Body of pancreas (tissue), 4 donors: ENCODE measurements at regions not wholly inside any gene's neighbourhood (a gene's known extent, or its start where the extent isn't known, plus 50 kb on each side); places are given as distances from the start of the nearest gene placed in this dataset.

Source experiments
- ATAC-seq: fragments of 150-250 bp; one replicate; pipeline ENCODE4 v1.9.1; 2016
- DNase-seq, 4 donors: peaks; one replicate each; pipeline ENCODE4 v3.0.0-alpha.2; 2019
- H3K27ac ChIP-seq, 4 donors: fragments of 200-600 bp; sonication (generic); 1 replicate in 3 of 4; 2 replicates in 1 of 4; pipeline versions ENCODE4 v1.5.1 to v1.6.1; 2016 to 2019; ENCODE audit warnings: mild to moderate bottlenecking in 1 of 4, mixed read lengths in 1 of 4, moderate library complexity in 1 of 4
- H3K27me3 ChIP-seq, 2 donors: fragments of 200-600 bp; sonication (generic); one replicate each; pipeline ENCODE4 v1.6.0; 2016; ENCODE audit warnings: mild to moderate bottlenecking in 1 of 2
- H3K36me3 ChIP-seq, 2 donors: fragments of 200-600 bp; sonication (generic); replicated peaks in 1 of 2; 2 replicates each; pipeline ENCODE4 v1.5.1; 2016; ENCODE audit warnings: low read depth in 2 of 2; ENCODE audit not compliant: insufficient read depth in 1 of 2
- H3K4me1 ChIP-seq: fragments of 200-600 bp; sonication (generic); one replicate; pipeline ENCODE4 v1.6.0; 2016
- H3K4me3 ChIP-seq, 2 donors: fragments of 200-600 bp; sonication (generic); 1 replicate in 1 of 2; 2 replicates in 1 of 2; pipeline ENCODE4 v1.5.1; 2016 to 2019
- H3K9me3 ChIP-seq, 3 donors: fragments of 200-600 bp; sonication (generic); 1 replicate in 2 of 3; 2 replicates in 1 of 3; pipeline ENCODE4 v1.5.1; 2016
- CTCF ChIP-seq, 7 experiments: fragments of 450-650 bp in 4 of 7; fragments of 200-600 bp in 3 of 7; sonication (generic) in 3 of 7; IDR thresholded peaks; one replicate each; pipeline ENCODE4 v1.5.1; 2016 to 2019; ENCODE audit warnings: antibody characterized with exemption in 7 of 7
- POLR2A ChIP-seq, 3 donors: fragments of 450-650 bp; IDR thresholded peaks; one replicate each; pipeline ENCODE4 v1.6.1; 2016; ENCODE audit warnings: antibody characterized with exemption in 3 of 3, mild to moderate bottlenecking in 2 of 3
- WGBS, 2 donors: methylation state at CpG; one replicate each; pipeline ENCODE4 v1.1.5; 2017; 5-methylcytosine and 5-hydroxymethylcytosine counted together
- intact Hi-C: fragments of 100-400 bp; cut with DNase I; formaldehyde crosslinking; loops from one replicate; pipeline ENCODE4 v1.15.1; 2023

DNA sequence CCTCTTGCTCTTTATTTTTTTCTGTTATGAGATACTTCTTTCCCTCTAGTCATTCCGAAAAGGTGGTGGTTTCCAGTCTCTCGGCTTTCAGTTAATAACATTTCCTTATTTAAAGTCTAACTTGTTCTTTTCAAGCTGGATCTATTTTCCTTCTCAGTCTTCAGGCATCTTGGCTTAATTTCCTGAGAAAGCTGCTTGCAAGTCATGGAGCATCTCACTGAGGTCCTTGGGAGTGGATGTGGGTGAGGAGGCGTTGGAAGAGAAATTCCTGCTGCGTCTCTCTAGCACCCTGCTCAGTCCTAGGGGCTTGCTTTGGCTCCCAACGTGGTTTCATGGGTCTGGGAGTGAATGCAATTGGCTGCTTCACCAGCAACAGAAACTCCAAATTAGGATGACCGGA is 210.2 kb upstream of the MKI67 start:
- DNase-seq (no peak), ATAC-seq (no peak)
- no peak for TF ChIP-seq POLR2A (IDR thresholded peaks at IDR 0.05)
- no peak for TF ChIP-seq CTCF (IDR thresholded peaks at IDR 0.05)
- H3K36me3 ChIP-seq = no peaks in the 10 kb centered on the region
- no peaks in the 10 kb centered on the region for H3K4me1 ChIP-seq
- intact Hi-C loops = no loop called here
- H3K27me3 ChIP-seq = no peaks in the 10 kb centered on the region
- no peak overlapping the region for H3K27ac ChIP-seq
- no peak overlapping the region for H3K4me3 ChIP-seq
- no peaks in the 10 kb centered on the region for H3K9me3 ChIP-seq
- 44 to 56% methylated on average over 6 of the region's 6 CpGs for WGBS, 2 donors

- no peak overlapping the region for H3K4me3 ChIP-seq
- no peaks in the 10 kb centered on the region for H3K36me3 ChIP-seq
- TF ChIP-seq CTCF (IDR thresholded peaks at IDR 0.05) (no peak), POLR2A (IDR thresholded peaks at IDR 0.05) (no peak)
- H3K9me3 ChIP-seq = no peaks in the 10 kb centered on the region
- ATAC-seq = no peak
- no peak overlapping the region for H3K27ac ChIP-seq
- intact Hi-C loops = no loop called here
- 48 to 49% methylated on average over 7 of the region's 7 CpGs for WGBS, 2 donors
- DNase-seq = peak in 1 of 4 donors; percentile 11
- H3K4me1 ChIP-seq = no peaks in the 10 kb centered on the region
- H3K27me3 ChIP-seq = no peaks in the 10 kb centered on the region
Measured at GRCh38 chr10:128337860-128338378, 211.7 kb upstream of the MKI67 start.

- Histone ChIP-seq H3K9me3 (no peaks in the 10 kb centered on the region), H3K36me3 (no peaks in the 10 kb centered on the region), H3K27me3 (no peaks in the 10 kb centered on the region), H3K27ac (no peak overlapping the region), H3K4me1 (no peaks in the 10 kb centered on the region), H3K4me3 (no peak overlapping the region)
- ATAC-seq = no peak
- intact Hi-C loops = no loop called here
- no peak for DNase-seq
- 59 to 60% methylated on average over 3 of the region's 3 CpGs for WGBS, 2 donors
- TF ChIP-seq CTCF (IDR thresholded peaks at IDR 0.05) (no peak), POLR2A (IDR thresholded peaks at IDR 0.05) (no peak)
Measured at GRCh38 chr10:128338951-128339350, 212.7 kb upstream of the MKI67 start.

DNA sequence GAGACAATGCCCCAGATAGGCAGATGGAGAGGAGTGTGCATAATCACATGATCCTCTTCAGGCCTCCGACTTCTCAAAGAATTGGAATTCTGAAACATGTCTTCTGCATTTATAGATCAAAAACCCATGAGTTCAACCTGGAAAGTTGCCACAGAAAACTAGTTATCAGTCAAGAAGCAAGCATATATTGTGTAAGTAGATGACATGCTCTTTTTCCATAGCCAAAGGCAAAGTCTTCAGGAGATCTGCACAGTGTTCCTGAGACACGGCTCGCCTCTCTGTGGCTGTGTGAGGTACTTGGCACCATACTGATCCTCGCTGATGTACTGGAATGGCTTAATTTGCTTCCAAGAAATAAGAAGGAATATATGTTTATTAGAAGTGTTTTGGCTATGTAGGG is 213.5 kb upstream of the MKI67 start:
- no peak for ATAC-seq
- no peak for TF ChIP-seq CTCF (IDR thresholded peaks at IDR 0.05)
- no peak for TF ChIP-seq POLR2A (IDR thresholded peaks at IDR 0.05)
- intact Hi-C loops = no loop called here
- Histone ChIP-seq H3K4me3 (no peak overlapping the region), H3K27me3 (no peaks in the 10 kb centered on the region), H3K36me3 (no peaks in the 10 kb centered on the region), H3K9me3 (no peaks in the 10 kb centered on the region), H3K27ac (no peak overlapping the region), H3K4me1 (no peaks in the 10 kb centered on the region)
- 58 to 62% methylated on average over 4 of the region's 4 CpGs for WGBS, 2 donors
- no peak for DNase-seq

DNA sequence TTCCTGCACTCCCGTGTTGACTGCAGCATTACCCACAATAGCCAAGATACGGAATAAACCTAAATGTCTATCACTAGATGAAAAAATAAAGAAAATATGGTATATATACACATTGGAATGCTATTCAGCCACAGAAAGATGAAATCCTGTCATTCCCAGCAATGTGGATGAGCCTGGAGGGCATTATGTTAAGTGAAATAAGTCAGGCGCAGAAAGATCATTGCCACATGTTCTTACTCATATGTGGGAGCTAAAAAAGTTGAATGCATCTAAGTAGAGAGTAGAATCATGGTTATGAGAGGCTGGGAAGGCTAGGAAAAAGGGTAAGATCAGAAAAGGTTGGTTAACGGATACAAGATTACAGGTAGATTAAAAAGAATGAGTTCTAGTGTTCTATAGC is 219.1 kb upstream of the MKI67 start:
- WGBS, 2 donors = 70 to 72% methylated on average over 4 of the region's 4 CpGs
- TF ChIP-seq POLR2A (IDR thresholded peaks at IDR 0.05) = no peak
- no peak for TF ChIP-seq CTCF (IDR thresholded peaks at IDR 0.05)
- no peaks in the 10 kb centered on the region for H3K36me3 ChIP-seq
- H3K4me3 ChIP-seq = no peak overlapping the region
- ATAC-seq (no peak), DNase-seq (no peak)
- intact Hi-C loops = no loop called here
- no peaks in the 10 kb centered on the region for H3K4me1 ChIP-seq
- H3K9me3 ChIP-seq = no peaks in the 10 kb centered on the region
- H3K27ac ChIP-seq = no peak overlapping the region
- no peaks in the 10 kb centered on the region for H3K27me3 ChIP-seq
